ENCODE measurements at regions not wholly inside any gene's neighbourhood (a gene's known extent, or its start where the extent isn't known, plus 50 kb on each side); places are given as distances from the start of the nearest gene placed in this dataset.

- TF ChIP-seq RAD21 (IDR thresholded peaks at IDR 0.05; ENCODE audit: low read depth), result no peak
- TF ChIP-seq EP300 (IDR thresholded peaks at IDR 0.05; ENCODE audit: borderline replicate concordance), result no peak
- TF ChIP-seq USF1 (IDR thresholded peaks at IDR 0.05), result no peak
- TF ChIP-seq NFIC (IDR thresholded peaks at IDR 0.05), result no peak
- no peak for TF ChIP-seq REST (IDR thresholded peaks at IDR 0.05; ENCODE audit: low read depth)
- TF ChIP-seq TEAD4 (IDR thresholded peaks at IDR 0.05), result no peak
- no peak for TF ChIP-seq CEBPB (IDR thresholded peaks at IDR 0.05)
- no peak for TF ChIP-seq YY1 (IDR thresholded peaks at IDR 0.05; ENCODE audit: low read depth)
- no peak for TF ChIP-seq CREB1 (IDR thresholded peaks at IDR 0.05; ENCODE audit: low read depth)
- no peak for TF ChIP-seq EGR1 (IDR thresholded peaks at IDR 0.05)
- no peak for TF ChIP-seq ZBTB7A (IDR thresholded peaks at IDR 0.05; ENCODE audit: low read depth)
- no peak for TF ChIP-seq TCF12 (IDR thresholded peaks at IDR 0.05; ENCODE audit: low read depth)
Observed at GRCh38 chr3:174438501-174439145, 420.5 kb upstream of the NAALADL2 start.
